ENCODE measurements at regions not wholly inside any gene's neighbourhood (a gene's known extent, or its start where the extent isn't known, plus 50 kb on each side); places are given as distances from the start of the nearest gene placed in this dataset.

DNA sequence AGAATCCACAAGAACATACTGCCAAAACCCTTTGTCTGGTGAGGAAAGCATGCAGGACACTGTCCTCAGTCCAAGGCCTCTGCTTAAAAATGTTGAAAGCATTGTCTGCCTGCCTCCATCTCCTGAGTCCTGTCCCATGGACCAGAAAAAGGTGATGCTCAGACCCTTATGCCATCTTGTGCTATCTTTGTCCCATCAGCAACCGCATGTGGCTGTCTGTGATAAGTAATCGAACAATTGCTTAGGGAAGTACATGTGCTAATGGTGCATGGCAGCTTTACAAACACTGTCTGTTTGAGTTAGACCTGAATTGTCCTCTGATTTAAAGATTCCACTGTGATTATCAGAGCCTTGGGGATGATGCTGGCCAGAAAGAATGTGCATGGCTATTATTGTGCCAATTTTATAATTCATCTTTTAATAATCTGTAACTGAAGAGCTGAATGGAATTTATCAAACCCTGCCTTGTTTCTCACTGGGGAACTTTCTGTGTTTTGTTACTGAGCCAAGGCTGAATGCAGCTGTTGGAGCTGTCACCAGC, 177.5 kb downstream of the DACT1 start:
- no peak for TF ChIP-seq SPI1 (IDR thresholded peaks at IDR 0.05; ENCODE audit: low read depth, low read length)
- no peak for TF ChIP-seq POLR2AphosphoS5 (IDR thresholded peaks at IDR 0.05; ENCODE audit: low read depth, low read length)
- no peak for TF ChIP-seq PAX5 (IDR thresholded peaks at IDR 0.05; ENCODE audit: insufficient read depth, low read length, severe bottlenecking)
- TF ChIP-seq TAF1 (IDR thresholded peaks at IDR 0.05; ENCODE audit: low read depth, low read length): no peak
- no peak for TF ChIP-seq POLR2A (IDR thresholded peaks at IDR 0.05; ENCODE audit: low read depth, low read length)
- no peak for FAIRE-seq
- DNase-seq (ENCODE audit: insufficient read length, low spot score): no peak

DNA sequence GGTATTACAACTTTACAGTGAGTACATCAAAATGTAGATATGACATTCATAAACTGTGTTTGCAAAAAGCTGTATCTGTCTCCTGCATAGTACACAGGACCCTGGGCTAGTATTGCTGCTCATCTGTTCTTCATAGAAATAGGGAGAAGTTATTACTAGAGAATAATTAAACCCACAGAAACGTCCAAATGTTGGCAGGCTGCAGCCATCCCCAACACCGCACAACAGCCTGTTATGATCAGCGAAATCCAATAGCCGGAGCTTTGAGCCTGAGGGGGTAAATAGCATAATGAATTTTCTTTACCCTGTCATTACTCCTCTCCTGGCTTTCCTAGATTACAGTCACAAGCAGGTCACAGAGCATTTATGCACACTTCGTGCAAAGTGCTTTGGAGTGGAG, 178.0 kb downstream of the DACT1 start:
- TF ChIP-seq SPI1 (IDR thresholded peaks at IDR 0.05; ENCODE audit: low read depth, low read length) (no peak), POLR2A (IDR thresholded peaks at IDR 0.05; ENCODE audit: low read depth, low read length) (no peak), POLR2AphosphoS5 (IDR thresholded peaks at IDR 0.05; ENCODE audit: low read depth, low read length) (no peak), TAF1 (IDR thresholded peaks at IDR 0.05; ENCODE audit: low read depth, low read length) (no peak), PAX5 (IDR thresholded peaks at IDR 0.05; ENCODE audit: insufficient read depth, low read length, severe bottlenecking) (no peak), POU2F2 (IDR thresholded peaks at IDR 0.05; ENCODE audit: low read depth, low read length) (no peak)
- FAIRE-seq (no peak), DNase-seq (ENCODE audit: insufficient read length, low spot score) (no peak)

DNA sequence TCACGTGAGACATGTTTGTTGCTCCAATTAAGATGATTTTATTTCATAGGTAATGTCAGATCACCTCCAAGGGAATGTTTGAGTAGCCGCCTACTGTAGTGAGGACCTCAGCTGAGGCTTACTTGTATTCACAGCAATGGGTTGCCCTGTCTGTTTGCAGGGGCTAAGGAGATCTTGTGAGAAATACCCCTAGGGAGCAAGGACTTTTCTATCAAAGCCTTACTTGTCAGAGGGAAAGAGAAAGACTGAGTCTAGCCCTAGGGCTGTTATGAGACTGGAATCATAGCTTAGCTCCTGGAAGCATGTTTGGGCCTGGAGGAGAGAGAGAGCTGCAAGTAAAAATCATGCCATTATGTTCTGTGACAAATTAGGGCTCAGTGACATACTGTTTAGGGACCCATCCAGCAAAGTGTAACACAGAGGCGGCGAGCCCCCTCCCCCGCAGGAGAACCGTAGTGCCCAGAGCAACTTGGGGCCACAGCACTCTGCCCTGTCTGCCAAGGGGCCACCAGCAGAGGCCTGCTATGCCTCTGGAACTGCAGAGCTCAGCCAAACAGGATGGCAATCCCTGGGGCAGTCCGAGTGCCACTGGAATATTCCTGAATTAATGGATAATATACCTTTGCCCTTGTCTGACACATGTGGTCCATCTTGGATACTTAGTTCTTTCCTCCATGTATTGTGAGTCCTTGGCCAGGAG, 178.8 kb downstream of the DACT1 start:
- FAIRE-seq (no peak), DNase-seq (ENCODE audit: insufficient read length, low spot score) (no peak)
- TF ChIP-seq TAF1 (IDR thresholded peaks at IDR 0.05; ENCODE audit: low read depth, low read length) (no peak), POU2F2 (IDR thresholded peaks at IDR 0.05; ENCODE audit: low read depth, low read length) (no peak), PAX5 (IDR thresholded peaks at IDR 0.05; ENCODE audit: insufficient read depth, low read length, severe bottlenecking) (no peak), SPI1 (IDR thresholded peaks at IDR 0.05; ENCODE audit: low read depth, low read length) (no peak), POLR2AphosphoS5 (IDR thresholded peaks at IDR 0.05; ENCODE audit: low read depth, low read length) (no peak), POLR2A (IDR thresholded peaks at IDR 0.05; ENCODE audit: low read depth, low read length) (no peak)

DNA sequence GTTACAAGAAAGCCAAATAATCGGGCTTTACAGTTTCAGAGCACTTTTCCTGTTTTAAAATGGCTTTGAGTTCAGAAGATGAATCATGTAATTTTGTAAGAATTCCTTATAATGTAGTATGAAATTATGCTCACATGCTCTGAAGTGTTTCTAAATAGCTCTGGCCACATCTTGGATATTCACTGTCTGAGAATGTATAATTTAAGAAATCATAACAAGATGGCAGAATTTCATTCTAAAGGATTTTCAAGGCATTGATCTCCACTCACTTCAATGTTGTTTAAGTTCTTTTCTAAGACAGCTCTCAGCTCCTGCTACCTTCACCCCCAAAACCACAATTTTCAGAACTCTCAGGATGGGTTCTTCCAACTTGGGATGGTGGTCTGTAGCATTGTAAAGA, 180.1 kb downstream of the DACT1 start:
- TF ChIP-seq POLR2A (IDR thresholded peaks at IDR 0.05; ENCODE audit: low read depth, low read length): no peak
- no peak for TF ChIP-seq PAX5 (IDR thresholded peaks at IDR 0.05; ENCODE audit: insufficient read depth, low read length, severe bottlenecking)
- no peak for FAIRE-seq

DNA sequence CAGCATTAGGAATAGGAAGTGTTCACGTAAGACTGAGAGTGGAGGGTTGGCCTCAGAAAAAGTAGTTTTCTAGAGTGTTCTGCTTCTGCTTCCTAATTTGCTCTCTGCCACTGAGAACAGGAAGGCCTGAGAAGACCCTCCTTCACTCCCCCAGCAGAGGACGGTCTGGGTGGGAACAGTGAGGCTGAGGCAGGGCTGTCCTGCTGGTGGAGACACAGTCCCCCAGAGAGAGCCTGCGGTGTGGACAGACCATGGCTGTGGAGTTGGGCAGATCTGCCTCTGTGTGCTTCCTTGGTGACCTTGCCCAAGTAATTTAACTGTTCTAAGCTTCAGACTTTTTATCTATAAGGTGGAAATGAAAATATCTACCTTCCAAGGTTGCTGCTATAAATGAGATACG, 182.3 kb downstream of the DACT1 start:
- TF ChIP-seq POU2F2 (IDR thresholded peaks at IDR 0.05; ENCODE audit: low read depth, low read length) (no peak), TAF1 (IDR thresholded peaks at IDR 0.05; ENCODE audit: low read depth, low read length) (no peak), POLR2A (IDR thresholded peaks at IDR 0.05; ENCODE audit: low read depth, low read length) (no peak), PAX5 (IDR thresholded peaks at IDR 0.05; ENCODE audit: insufficient read depth, low read length, severe bottlenecking) (no peak), POLR2AphosphoS5 (IDR thresholded peaks at IDR 0.05; ENCODE audit: low read depth, low read length) (no peak), SPI1 (IDR thresholded peaks at IDR 0.05; ENCODE audit: low read depth, low read length) (no peak)
- FAIRE-seq: no peak
- no peak for DNase-seq (ENCODE audit: insufficient read length, low spot score)

More for the DNA sequence above, 180.1 kb downstream of the DACT1 start:
- no peak for DNase-seq (ENCODE audit: insufficient read length, low spot score)

DNA sequence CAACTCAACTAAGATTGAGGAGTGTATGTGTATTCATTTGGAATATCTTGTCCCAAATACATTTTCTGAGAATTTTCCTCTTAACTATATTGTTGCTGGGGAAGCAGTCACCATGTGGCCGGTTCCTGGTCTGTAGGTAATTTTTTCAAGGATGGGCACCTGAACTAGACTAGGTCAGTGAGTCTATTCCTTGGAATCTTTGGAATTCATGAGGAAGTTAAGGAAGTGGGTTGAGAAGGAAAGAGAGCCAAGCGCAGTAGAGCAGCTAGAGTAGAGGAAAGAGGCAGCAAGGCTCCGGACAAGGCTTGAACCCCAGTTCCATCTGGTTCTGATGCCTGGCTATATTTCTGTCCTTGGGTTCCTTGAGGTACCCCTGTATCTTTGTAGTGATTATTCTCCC, 183.7 kb downstream of the DACT1 start:
- DNase-seq (ENCODE audit: insufficient read length, low spot score) (no peak), FAIRE-seq (no peak)
- TF ChIP-seq PAX5 (IDR thresholded peaks at IDR 0.05; ENCODE audit: insufficient read depth, low read length, severe bottlenecking) (no peak), POLR2AphosphoS5 (IDR thresholded peaks at IDR 0.05; ENCODE audit: low read depth, low read length) (no peak)

DNA sequence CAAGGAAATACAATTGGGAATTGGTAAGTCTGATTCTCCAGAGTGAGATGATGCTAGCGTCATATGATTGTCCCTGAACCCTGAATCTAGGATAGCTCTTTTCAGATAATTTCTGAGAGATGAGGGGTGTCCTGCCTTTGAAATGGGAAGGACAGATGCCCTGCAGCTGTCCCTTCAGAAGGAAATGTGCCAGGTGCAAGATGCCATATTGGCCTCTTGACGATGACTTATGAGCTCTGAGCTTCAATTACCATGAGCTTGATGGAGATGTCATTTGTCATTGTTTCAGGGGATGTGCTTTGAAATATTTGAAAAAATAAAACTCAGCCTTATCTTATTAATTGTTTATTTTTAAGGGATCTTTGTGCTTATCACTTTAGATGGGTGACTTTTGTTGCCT, 185.1 kb downstream of the DACT1 start:
- no peak for FAIRE-seq
- no peak for TF ChIP-seq PAX5 (IDR thresholded peaks at IDR 0.05; ENCODE audit: insufficient read depth, low read length, severe bottlenecking)
- TF ChIP-seq TAF1 (IDR thresholded peaks at IDR 0.05; ENCODE audit: low read depth, low read length): no peak
- no peak for TF ChIP-seq SPI1 (IDR thresholded peaks at IDR 0.05; ENCODE audit: low read depth, low read length)
- TF ChIP-seq POLR2AphosphoS5 (IDR thresholded peaks at IDR 0.05; ENCODE audit: low read depth, low read length): no peak
- TF ChIP-seq POU2F2 (IDR thresholded peaks at IDR 0.05; ENCODE audit: low read depth, low read length): no peak
- TF ChIP-seq POLR2A (IDR thresholded peaks at IDR 0.05; ENCODE audit: low read depth, low read length): no peak
- DNase-seq (ENCODE audit: insufficient read length, low spot score): no peak

DNA sequence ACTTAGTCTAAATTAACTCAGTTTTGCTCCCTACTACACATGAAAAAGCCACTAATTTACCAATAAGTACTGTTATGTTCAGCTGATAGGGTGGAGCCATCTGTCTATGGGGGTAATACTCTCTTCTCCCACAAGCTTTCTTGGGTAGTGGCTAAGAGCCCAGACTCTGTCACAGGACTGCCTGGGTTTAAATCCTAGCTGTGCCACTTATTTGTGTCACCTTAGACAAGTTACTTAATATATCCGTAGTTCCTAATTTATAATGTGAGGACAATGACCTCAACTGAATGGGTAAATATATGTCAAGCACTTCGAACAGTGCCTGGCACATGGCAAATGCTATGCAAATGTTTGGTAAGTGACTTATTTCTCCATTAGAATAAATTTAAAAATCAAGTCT, 185.6 kb downstream of the DACT1 start:
- TF ChIP-seq TAF1 (IDR thresholded peaks at IDR 0.05; ENCODE audit: low read depth, low read length): no peak
- no peak for TF ChIP-seq POU2F2 (IDR thresholded peaks at IDR 0.05; ENCODE audit: low read depth, low read length)
- no peak for TF ChIP-seq SPI1 (IDR thresholded peaks at IDR 0.05; ENCODE audit: low read depth, low read length)
- TF ChIP-seq POLR2A (IDR thresholded peaks at IDR 0.05; ENCODE audit: low read depth, low read length): no peak
- no peak for TF ChIP-seq POLR2AphosphoS5 (IDR thresholded peaks at IDR 0.05; ENCODE audit: low read depth, low read length)
- no peak for TF ChIP-seq PAX5 (IDR thresholded peaks at IDR 0.05; ENCODE audit: insufficient read depth, low read length, severe bottlenecking)
- no peak for FAIRE-seq

DNA sequence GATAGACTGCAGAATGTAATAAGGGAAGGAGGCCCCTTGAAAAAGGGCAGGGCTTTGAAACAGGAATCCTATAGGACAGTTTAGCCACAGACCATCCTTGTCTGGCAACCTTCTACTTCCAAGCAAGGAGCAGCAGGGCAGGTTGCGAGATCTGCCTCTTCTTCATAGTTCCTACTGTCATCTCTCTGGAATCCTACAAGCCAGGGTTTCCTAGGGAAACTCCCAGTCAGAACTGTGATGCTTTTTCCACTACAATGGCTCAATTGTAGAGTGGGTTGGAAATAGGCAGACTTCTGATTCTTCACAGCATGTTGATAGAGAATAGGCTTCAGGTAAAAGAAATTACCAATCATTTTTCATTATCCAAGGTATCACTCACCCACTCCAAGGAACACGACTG, 186.3 kb downstream of the DACT1 start:
- DNase-seq (ENCODE audit: insufficient read length, low spot score) (no peak), FAIRE-seq (no peak)

More for the DNA sequence above, 185.6 kb downstream of the DACT1 start:
- no peak for DNase-seq (ENCODE audit: insufficient read length, low spot score)

DNA sequence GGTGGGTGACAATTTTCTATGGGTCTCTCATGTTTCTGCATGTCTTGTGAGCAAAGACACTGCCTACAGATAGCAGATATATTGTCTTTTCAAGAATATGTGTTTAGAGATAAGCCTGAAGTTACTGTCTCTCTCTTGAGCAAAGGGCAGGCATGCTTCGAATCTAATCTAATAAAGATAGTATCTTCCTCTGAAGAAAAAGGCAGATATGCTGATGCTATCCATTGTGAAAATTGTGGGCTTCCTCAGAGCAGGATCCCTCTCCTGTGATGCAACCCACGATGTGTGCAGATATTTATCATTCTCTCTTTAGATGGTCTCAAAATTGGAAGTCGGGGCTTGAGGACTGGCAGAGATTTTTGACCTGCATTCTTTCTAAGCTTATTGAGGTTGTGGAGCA, 187.0 kb downstream of the DACT1 start:
- FAIRE-seq (no peak), DNase-seq (ENCODE audit: insufficient read length, low spot score) (no peak)
- TF ChIP-seq POLR2A (IDR thresholded peaks at IDR 0.05; ENCODE audit: low read depth, low read length) (no peak), POLR2AphosphoS5 (IDR thresholded peaks at IDR 0.05; ENCODE audit: low read depth, low read length) (no peak), SPI1 (IDR thresholded peaks at IDR 0.05; ENCODE audit: low read depth, low read length) (no peak), TAF1 (IDR thresholded peaks at IDR 0.05; ENCODE audit: low read depth, low read length) (no peak), PAX5 (IDR thresholded peaks at IDR 0.05; ENCODE audit: insufficient read depth, low read length, severe bottlenecking) (no peak), POU2F2 (IDR thresholded peaks at IDR 0.05; ENCODE audit: low read depth, low read length) (no peak)

More for the DNA sequence above, 186.3 kb downstream of the DACT1 start:
- no peak for TF ChIP-seq POLR2AphosphoS5 (IDR thresholded peaks at IDR 0.05; ENCODE audit: low read depth, low read length)
- no peak for TF ChIP-seq SPI1 (IDR thresholded peaks at IDR 0.05; ENCODE audit: low read depth, low read length)
- TF ChIP-seq POU2F2 (IDR thresholded peaks at IDR 0.05; ENCODE audit: low read depth, low read length): no peak
- no peak for TF ChIP-seq POLR2A (IDR thresholded peaks at IDR 0.05; ENCODE audit: low read depth, low read length)
- no peak for TF ChIP-seq TAF1 (IDR thresholded peaks at IDR 0.05; ENCODE audit: low read depth, low read length)
- no peak for TF ChIP-seq PAX5 (IDR thresholded peaks at IDR 0.05; ENCODE audit: insufficient read depth, low read length, severe bottlenecking)
